ENCODE measurements at regions not wholly inside any gene's neighbourhood (a gene's known extent, or its start where the extent isn't known, plus 50 kb on each side); places are given as distances from the start of the nearest gene placed in this dataset.
"Not testable (repeated sequence)": the region's sequence is repeated elsewhere in the genome, so short reads cannot be mapped to it uniquely, and the experiment has no call there.

- DNase-seq = no peak
These were observed 214.5 kb downstream of the MBL2 start for GRCh38 chr10:52558090-52558489.

GRCh38 chr10:52561322-52561721 lies 211.3 kb downstream of the MBL2 start:
- DNase-seq = no peak

- DNase-seq = no peak
These were observed 209.2 kb downstream of the MBL2 start for GRCh38 chr10:52563360-52563759.

GRCh38 chr10:52566471-52567246 lies 205.9 kb downstream of the MBL2 start:
- no peak for DNase-seq

GRCh38 chr10:52567247-52567580 lies 205.4 kb downstream of the MBL2 start:
- DNase-seq = no peak

GRCh38 chr10:52568309-52568708 lies 204.3 kb downstream of the MBL2 start:
- DNase-seq = no peak

GRCh38 chr10:52570490-52570889 lies 202.1 kb downstream of the MBL2 start:
- no peak for DNase-seq

- no peak for DNase-seq
These were observed 201.6 kb downstream of the MBL2 start for GRCh38 chr10:52571018-52571417.

GRCh38 chr10:52571516-52572182 lies 200.9 kb downstream of the MBL2 start:
- DNase-seq = no peak

GRCh38 chr10:52573347-52573746 lies 199.2 kb downstream of the MBL2 start:
- DNase-seq = no peak

GRCh38 chr10:52574697-52575096 lies 197.9 kb downstream of the MBL2 start:
- DNase-seq = no peak

- DNase-seq = no peak
These were observed 195.5 kb downstream of the MBL2 start for GRCh38 chr10:52577047-52577446.

DNA sequence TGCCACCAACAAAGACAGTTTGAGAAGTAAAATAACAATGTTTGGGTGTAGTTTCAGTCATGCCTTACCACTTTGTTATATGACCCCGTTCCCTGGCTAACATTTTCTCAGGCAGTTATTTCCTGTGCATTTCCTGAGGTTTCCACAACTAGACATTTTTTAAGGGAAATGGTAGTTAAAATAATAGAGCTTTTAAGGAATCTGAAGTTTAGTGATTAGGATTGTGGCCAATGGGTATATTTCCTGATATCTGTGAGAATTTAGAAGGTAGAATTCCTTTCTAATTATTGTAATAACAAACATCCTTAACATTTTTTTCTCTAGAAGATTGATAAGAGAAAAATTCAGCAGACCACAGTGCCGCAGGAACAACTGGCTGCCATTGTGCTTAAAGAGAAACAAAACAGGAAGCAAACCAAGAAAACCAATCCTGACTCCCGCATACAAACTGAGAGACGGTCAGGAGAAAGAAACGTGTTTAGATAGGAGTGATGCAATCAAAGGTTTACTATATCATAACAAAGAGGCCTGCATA lies 193.6 kb downstream of the MBL2 start:
- no peak for DNase-seq

GRCh38 chr10:52581636-52582035 lies 190.9 kb downstream of the MBL2 start:
- DNase-seq = not testable (repeated sequence)

DNA sequence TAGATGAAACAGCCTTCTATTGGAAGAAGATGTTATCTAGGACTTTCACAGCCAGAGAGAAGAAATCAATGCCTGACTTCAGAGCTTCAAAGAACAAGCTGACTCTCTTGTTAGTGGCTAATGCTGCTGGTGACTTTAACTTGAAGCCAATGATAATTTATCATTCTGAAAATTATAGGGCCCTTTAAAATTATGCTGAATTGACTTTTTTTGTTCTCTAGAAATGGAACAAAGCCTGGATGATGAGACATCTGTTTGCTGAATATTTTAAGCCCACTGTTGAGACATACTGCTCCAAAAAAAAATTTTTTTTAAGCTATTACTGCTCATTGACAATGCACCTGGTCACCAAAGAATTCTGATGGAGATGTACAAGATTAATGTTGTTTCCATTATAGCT lies 189.2 kb downstream of the MBL2 start:
- no peak for DNase-seq

- no peak for DNase-seq
These were observed 185.9 kb downstream of the MBL2 start for GRCh38 chr10:52586710-52587109.

- DNase-seq = no peak
These were observed 175.3 kb downstream of the MBL2 start for GRCh38 chr10:52597189-52597863.

DNA sequence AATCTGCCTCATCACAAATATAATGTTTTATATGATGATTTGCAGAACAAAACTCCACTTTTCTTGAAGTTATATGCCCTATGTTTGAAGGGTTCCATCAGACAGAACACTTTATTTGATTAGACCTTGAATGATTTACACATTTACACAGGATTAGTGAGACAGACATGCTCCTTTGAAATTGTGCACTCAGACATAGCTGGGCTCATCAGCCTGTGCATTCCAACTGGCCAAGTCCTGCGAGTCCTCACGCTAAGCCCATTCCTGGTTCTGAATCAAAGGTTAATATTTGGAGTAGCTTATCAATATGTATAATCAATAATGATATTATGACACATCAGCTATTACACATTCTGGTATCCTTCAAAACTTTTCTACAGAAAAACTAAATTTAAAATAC lies 173.6 kb downstream of the MBL2 start:
- DNase-seq = no peak

- no peak for DNase-seq
These were observed 172.9 kb downstream of the MBL2 start for GRCh38 chr10:52599551-52600200.

GRCh38 chr10:52604131-52604530 lies 168.5 kb downstream of the MBL2 start:
- DNase-seq = not testable (repeated sequence)

GRCh38 chr10:52609071-52609470 lies 163.5 kb downstream of the MBL2 start:
- DNase-seq = no peak

DNA sequence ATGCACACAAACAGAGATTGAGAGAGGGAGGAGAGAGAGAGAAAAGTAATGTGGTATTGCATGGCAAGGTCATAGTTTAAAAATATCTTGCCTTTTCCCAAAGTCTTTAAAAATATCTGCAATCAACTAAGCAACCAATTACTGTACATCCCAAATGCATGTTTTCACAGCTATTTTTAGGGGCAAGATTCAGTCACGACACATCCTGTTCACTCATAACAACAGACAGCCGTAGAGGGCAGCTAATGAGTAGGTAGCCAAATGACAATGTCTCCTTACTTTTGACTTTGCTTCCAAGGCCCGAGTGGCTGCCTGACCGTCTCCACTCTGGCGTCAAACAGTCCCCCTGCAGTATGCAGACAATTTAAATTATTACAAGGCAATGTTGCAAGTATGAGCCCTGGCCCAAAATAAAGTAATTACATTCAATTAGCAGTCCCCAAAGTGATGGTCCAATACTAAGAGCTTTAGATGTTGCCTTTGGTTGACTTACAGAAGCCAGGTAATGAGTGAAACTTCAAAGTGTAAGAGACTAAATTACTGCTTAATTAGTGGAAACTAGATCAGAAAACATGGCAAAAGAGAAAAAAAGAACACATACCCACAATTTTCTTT lies 162.9 kb downstream of the MBL2 start:
- DNase-seq = no peak

DNA sequence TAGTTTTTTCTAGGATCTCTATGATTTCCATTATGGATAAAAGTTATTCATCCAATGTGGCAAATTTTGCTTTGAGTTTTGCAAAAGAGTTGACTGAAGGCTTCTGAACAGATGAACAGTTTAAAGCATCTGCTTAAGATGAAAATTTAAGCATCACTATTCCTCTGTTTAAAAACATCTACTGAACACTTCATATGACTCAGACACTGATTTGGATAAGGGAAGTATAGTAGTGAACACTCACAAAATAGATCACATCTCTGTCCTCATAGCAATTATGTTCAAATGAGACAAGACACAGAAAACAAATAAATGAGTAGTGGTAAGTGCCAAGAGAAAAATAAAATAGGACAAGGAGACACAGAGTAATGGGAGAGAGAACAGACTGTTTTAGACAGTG lies 157.3 kb downstream of the MBL2 start:
- DNase-seq = no peak

Data from stimulated activated CD4-positive, alpha-beta T cell treated with anti-CD3 and anti-CD28 coated beads, Interleukin-15, amount 100 ng/mL, for 24 hours (primary cell).